Skin of body (tissue), 1 donor: ENCODE measurements at regions not wholly inside any gene's neighbourhood (a gene's known extent, or its start where the extent isn't known, plus 50 kb on each side); places are given as distances from the start of the nearest gene placed in this dataset.
"Not testable (repeated sequence)": the region's sequence is repeated elsewhere in the genome, so short reads cannot be mapped to it uniquely, and the experiment has no call there.

Experiments used
- DNase-seq: peaks from one replicate; lab custom pipeline; 2025; lab: John Stamatoyannopoulos, UW

DNA sequence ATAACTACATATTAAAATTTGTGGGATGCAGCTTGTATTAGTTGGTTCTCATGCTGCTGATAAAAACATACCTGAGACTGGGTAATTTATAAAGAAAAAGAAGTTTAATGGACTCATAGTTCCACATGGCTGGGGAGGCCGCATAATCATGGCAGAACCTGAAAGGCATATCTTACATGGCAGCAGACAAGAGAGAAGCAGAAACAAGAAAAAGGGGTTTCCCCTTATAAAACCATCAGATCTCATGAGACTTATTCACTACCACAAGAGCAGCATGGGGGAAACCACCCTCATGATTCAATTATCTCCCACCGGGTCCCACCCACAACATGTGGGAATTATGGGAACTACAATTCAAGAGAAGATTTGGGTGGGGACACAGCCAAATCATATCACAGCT lies 320.3 kb upstream of the UBE2E2 start:
- not testable (repeated sequence) for DNase-seq

DNA sequence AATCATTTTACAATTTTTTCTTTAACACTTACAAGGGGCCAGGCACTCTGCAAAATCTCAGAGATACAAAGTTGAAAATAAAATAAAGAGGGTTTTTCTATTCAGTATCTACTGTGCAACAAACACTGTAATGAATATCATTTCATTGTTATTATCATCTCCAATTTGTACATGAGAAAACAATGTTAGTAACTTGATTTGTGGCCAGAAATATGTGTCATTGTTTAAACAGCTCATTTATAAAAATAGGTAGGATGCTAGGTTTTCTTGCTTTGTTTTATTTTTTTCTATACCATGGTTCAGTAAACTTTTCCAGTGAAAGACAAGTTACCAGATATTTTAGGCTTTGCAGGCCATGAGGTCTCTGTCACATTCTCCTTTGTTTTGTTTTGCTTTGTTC lies 318.1 kb upstream of the UBE2E2 start:
- no peak for DNase-seq

DNA sequence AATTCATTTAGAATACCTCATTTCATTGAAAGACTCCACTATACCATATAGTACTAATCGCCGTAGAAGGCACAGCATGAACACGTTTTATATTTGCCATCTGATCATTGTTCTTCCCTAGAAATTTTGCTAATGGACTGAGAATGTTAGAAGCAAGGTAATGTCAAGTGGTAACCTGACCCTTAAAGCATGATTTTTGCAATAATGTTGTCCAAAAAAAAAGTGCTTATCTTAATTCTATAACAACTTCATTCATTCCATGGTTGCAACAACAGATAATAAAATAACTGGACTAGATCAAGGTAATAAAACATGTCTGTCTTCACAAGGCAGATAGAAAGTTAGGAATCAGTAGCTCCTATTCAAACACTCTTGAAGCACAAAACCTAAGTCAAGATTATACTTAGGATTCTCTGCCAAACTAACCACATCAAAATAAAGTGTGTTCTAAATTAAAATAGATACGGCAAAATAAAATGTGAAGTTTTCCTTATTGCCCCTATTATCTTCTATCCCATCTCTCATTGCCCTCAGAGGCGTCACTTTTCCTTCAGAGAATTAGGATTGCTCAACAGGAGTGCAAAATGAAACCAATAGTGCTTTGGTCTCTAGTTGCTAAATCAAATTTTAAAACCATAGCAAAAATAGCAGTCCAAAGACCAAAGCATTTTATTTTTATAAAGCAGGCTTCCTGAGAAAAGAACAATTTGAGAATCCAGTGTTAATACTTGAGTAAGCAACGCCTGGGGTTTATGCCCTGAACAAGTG lies 317.4 kb upstream of the UBE2E2 start:
- no peak for DNase-seq

DNA sequence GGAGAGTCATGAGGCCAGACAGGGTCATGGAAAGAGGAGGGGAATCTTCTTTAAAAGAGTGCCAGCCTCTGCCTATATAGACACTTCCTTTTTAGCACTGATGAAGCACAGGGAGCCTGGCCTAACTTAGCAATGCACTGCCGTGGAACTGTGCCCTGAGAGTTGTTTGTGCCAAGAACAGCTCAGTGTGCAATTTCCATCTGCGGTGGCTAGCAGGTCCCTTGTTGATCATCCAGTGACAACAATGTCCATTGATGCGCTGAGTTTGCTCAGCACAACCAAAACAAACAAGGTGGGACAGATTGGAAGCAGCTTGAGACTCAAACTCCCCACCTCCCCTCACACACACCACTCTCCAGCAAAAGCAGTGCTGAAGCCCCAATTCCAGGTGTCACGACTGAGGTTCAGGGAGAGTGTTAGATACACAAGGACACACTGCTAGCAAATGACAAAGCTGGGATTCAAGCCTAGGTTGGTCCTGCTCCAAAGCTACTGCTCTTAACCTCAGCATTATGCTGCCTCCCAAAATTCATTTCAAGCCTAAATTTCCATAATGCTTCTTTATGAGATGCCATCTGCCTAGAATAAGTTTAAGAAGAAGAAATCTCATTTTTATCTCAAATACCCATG lies 316.6 kb upstream of the UBE2E2 start:
- DNase-seq: no peak

DNA sequence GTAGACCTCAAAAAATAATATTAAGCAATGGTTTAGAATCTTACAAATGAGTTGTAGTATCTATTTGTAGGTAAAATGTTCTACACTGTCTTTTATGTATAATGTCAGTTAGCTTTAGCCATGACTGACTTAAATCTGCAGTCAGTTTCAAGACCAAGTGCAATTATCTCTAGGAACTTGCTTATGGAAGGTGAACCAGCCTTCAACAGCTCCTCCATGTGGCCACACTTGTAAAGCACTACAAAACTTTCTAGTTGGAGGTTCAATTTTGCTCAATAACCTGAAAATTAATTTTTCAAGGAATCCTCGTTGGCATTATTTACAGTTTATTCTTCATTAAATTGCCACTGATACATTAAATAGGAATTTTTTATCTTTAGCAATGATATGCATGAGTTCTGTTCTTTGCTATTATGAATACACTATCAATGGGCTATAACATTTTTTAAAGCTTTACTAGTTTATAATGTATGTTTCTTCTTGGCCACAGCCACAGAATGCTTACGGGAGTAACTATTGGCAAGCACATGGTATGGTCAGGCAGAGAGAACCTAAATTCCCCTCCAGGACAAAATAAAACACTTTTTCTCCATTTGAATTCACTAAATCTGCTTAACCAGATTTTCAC lies 315.3 kb upstream of the UBE2E2 start:
- DNase-seq: no peak

DNA sequence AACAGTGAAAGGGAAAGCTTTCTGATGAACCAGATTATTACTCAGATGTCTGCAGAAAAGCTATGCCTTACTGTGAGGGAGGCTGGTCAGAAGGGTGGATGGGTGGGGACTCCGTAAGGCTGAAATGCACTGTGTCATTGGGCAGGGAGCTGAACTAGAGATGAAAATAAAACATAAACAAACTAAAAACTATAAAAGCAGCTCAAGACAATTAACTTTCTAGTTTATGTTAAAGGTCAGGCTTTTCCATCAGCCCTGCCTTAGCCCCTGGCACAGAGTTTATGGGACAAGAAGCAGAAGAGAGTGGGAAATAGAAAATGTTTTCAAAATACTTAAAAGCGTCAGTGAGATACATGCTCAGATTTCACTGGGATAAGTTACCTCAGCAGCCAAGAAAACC lies 310.0 kb upstream of the UBE2E2 start:
- peak; percentile 60 for DNase-seq

DNA sequence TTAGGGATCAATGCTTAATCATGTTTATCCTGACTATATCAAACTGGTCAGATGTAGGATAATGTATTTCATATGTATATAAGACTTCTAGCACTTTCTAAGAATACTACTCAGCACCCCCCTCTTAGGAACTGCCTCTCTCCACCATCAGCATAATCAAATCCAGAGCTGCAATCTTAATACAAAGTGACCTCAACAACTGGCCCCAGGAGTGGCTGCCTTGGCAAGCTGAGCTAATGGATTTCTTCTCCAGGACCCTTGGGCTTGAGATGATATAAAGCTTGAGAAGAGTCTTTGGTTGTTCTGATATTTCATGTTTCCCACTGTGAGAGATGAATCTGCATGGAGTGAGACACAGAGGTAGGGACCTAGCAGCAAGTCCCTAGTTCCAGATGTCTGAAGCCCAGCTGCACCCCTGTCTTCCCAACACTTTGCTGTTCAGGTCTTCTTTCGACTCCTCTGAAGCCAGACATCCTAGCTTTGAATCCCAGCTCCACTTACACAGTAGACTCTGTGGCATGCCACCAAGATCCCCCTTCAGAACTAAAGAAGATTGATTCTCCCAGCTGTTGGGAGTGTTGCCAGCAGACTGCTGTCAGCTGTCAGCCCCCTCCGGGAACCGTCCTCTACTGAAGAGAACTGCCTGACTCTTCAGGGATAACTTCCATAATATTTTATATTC lies 309.3 kb upstream of the UBE2E2 start:
- peak; percentile 69 for DNase-seq

DNA sequence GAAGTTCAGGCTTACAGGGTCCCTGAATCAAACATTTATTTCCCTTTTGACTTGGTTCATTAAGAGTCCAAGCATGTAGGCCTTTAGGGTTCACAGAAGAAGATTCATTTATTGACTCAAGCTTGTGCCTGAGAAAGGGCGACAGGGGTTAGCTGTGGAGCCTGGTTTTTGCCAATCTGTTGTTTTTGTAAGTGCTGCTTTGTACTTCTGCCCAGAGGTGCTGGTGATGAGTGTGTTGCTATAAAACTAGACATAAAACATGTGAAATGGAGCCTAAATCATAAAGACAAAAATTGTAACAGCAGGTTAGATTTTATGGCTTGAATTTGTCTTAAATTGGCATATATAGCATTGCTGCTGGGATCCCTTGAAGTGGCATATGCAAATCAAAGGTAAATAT lies 308.3 kb upstream of the UBE2E2 start:
- DNase-seq: no peak

DNA sequence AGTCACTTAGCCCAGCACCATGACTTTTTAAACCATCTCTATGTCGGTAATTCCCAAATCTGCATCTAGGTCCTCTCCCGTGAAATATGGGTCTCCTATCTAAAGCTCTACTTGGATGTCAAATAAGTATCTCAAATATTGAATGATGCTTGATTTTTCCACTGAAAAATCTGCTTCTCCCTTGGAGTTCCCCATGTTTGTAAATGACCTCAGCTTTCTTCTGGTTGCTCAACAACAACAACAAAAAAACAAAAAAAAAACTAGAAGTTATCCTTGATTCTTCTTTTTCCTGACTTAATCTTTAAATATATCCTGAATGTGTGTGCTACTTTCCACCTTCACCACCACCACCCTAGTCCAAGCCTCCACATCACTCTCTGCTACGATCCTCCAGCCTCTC lies 307.5 kb upstream of the UBE2E2 start:
- DNase-seq: no peak

DNA sequence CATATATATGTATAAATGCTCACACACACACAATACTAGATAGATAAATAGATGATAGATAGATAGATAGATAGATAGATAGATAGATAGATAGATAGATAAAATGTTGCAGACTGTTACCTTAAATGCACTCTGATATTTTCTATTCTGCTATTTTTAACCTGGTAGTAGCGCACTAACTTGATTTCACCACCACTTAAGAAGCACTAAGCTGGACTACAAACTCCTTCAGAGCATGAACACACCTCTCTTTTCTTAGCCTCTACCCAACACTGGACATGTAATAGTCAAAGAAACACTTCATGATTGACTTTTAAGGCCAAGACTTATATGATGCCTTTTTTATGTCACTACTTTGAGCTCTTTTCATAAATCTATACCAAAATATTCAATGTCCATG lies 304.6 kb upstream of the UBE2E2 start:
- DNase-seq: no peak

DNA sequence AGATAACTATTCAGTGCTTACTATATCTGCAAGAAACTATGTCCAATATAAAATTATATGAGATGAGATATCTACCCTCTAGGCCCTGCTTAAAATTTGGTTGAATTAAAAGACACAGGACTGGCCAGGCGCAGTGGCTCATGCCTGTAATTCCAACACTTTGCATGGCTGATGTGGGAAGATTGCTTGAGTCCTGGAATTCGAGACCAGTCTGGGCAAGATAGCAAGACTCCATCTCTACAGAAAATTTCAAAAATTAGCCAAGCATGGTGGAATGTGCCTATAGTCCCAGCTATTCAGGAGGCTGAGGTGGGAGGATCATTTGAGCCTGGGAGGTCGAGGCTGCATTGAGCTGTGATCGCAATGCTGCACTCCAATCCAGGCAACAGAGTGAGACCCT lies 303.7 kb upstream of the UBE2E2 start:
- no peak for DNase-seq

DNA sequence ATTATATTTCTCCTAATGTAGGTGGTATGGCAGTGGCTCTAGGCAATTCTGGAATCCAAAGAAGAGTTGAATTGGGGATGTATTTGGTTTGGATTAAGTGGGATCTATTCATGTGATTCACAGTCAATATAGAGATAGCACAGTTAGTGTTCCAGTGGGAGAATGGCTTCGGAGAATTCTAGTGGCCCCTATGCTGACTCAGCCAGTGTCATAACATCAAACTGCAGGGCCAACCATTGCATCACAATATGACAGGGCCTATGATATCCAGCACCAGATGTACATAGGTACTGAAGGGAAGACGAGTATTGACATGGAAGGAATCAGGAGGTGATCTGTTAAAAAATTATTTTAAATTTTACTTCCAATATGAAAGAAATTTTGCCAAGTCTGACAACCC lies 302.8 kb upstream of the UBE2E2 start:
- no peak for DNase-seq

DNA sequence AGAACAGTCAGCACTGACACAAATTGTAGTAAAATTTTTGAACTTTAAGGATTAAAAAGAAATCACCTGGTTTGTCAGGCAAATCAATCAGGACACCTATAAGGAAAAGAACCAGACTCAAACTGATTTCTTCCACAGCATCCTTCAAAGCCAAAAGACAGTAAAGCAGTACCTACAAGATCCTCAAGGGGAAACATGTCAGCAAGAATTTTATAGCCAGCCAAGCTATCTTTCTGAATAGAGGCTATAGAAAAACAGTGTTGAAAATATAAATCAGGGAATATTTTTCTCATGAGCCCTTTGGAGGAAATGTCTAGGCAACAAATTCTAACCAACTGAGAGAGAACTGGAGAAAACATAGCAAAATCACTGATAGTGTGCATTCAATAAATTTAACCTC lies 301.4 kb upstream of the UBE2E2 start:
- DNase-seq: no peak

DNA sequence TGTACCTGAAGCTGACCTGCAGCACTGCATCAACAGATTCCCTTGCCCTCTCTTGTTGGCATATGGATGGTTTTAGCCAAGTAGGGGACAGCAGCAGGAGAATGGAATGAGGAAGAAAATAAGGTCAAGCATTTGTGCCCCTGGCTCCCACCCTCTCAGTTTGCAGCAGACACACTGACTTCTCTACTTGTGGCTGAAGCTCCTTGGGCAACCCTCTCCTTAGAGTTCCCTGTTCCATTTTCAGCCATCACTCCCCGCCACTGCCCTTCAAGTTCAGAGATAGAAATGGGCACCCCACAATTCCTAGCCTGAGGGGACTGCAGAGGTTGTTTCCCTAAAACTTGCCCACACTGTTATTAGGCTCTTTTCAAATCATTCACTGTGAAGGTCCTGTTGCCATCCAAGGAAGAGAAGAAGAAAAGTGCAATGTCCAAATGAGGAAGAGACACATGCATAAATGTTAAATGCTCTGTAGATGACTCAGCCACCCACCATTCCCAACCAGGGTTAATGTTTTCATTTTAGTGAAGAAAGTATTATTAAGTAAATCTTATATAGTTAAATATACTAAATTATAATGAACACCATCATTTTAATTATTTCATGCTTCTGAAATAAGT lies 295.9 kb upstream of the UBE2E2 start:
- no peak for DNase-seq

DNA sequence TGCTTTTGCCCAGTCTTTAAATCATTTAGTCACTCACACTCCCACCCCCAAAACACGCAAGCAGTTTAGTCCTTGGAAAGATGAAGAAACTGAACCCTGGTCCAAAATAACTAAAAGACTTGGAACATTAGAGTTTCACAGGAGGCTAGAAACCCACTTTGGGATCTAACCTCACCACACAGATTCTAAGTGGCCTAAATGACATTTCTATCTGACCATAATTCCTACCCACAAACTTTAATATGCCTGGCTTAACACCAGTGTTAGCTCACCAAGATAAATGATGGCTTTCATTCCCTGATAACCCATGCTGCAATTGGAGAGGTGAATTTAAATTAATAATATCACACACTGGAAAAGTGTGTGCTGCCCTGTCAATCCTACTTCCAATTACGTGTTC lies 295.3 kb upstream of the UBE2E2 start:
- DNase-seq: no peak

DNA sequence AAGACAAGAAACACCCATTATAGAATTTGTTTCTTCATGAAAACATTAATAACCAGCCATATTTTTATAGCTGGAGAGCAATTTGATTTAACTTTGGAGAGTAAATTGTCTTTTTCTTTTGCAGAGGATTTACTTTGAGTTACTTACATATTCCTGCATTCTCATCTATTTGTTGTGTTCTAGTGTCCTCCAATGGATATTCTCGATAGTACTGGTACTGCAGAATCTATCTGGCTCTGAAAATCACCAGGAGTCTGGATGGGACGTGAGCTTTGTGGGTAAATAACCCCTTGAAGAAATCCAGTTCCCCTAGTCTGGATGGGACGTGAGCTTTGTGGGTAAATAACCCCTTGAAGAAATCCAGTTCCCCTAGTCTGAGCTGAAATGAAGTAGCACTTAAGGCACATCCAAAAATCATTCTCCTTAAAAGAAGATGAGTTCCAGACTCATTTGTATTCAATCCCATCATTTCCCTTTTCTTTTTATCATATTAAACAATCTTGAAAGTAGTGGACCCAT lies 294.1 kb upstream of the UBE2E2 start:
- peak; percentile 7 for DNase-seq

DNA sequence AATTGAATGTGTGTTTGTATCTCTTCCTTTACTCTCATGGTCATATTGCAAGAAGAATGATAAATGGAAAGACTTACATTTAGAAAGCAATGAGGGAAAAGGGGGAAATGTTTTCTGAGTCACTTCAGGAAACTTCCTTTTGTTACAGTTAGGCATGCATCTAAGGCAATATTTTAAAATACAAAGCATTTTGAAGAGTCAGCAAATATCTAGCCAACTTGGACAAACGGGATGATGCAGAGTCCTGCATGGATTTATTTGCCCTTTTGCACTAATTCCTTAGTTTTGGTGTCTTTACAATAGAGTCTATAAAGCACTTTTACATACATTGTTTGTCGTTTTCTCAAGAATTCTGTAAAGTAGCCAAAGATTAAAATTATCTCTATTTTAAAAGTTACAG lies 286.2 kb upstream of the UBE2E2 start:
- DNase-seq: no peak

DNA sequence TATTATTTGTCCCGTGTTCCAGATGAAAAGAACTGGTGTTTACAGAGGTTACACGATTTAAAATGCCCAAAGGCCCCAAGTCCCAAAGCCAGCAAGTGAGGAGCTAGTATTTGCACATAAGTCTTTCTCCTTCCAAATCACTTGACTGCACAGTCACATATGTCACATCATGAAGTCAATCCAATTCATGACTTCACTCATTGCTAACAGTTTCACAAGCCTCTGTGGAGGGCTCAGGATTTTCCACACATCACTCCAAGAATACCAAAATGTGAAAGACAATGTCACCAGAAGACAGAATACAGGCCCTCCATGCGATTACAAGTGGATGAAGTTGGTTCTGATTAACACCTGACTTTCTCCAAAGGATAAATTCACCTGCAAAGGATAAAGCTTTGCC lies 283.1 kb upstream of the UBE2E2 start:
- DNase-seq: peak; percentile 81

DNA sequence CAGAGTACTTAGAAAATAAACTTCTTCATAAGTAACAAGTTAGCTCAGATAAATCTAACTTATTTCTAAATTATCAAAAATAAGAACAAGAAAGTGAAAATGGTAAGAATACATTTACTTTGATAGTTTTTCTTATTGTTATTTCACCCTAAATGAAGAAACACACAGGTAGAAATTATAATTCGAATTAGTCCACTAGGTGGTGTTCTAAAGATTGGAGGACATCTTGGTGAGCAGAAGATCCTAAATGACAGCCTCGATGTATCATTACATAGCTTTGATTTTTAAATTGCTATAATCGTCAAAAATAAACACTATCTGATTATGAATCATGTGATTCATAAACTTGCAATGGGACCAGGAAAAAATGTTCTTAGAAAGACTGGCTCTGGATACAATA lies 280.8 kb upstream of the UBE2E2 start:
- no peak for DNase-seq

DNA sequence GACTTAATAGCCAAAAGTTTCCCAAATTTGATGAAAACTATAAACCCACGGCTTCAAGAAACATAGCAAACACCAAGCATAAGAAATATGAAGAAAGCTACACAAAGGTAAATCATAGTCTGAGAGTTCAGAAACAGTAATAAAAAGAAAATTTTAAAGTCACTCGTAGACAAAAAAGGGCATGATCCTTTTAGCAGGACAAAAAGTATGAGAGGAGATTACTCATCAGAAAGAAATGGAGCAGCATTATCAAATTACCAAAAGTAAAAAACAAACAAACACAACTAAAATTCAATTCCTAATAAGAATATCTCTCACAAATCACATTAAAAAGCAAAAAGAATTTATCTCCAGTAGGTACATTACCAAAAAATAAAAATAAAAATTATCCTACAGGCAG lies 279.4 kb upstream of the UBE2E2 start:
- DNase-seq: no peak

DNA sequence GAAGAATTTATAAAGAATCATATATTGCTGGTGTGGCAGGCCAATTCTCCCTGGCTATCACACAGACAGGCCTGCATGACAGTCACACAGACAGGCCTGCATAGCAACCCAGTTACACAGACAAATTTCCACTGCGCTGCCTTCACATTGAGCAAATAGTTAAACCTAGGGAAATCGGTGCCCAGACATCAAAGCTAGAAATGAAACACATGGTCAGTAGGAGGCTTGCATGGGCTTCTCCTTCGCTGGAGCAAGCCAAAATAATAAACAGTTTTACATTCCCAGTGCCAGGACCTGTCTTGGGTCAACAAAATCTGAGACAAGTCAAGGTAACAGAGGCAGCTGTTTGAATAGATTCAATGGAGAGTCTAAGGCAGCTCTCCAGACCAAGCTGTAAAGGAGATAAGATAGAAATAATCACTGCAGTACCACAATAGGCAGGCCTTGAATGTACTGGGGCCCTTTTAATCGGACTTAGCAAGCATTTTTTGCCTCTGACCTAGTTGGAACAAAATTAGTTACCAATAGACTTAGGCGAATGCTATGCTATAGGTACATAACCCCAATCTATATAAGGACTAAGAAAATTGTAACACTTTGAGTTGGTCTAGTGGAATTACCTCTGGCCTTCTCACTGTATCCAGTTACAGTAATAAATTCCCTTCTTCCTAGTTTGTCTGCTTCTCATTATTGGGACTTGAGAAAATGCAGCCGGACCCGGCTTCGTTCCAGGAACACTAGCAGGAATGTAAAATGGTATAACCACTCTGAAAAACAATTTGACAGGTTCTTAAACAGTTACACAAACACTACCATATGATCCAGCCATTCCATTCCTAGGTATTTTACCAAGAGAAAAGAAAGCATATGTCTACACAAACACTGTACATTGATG lies 274.7 kb upstream of the UBE2E2 start:
- no peak for DNase-seq
